Aorta (tissue), 5 donors: ENCODE measurements at regions not wholly inside any gene's neighbourhood (a gene's known extent, or its start where the extent isn't known, plus 50 kb on each side); places are given as distances from the start of the nearest gene placed in this dataset.

Experiments used
- ATAC-seq: fragments of 200-7000 bp; cut with Tn5 transposase; one replicate; pipeline ENCODE4 v1.9.1; 2022; ENCODE audit warnings: moderate library complexity; ENCODE audit not compliant: low FRiP score
- DNase-seq, 2 donors: peaks; one replicate each; pipeline ENCODE4 v3.0.0-alpha.2; 2020
- H3K27ac ChIP-seq, 2 donors: one replicate each; pipeline ENCODE4 v1.5.1; 2013; ENCODE audit warnings: low read length in 2 of 2, mild to moderate bottlenecking in 2 of 2, moderate library complexity in 2 of 2, control low read depth in 1 of 2, inconsistent platforms in 1 of 2, low read depth in 1 of 2
- H3K27me3 ChIP-seq, 2 donors: one replicate each; pipeline ENCODE4 v1.6.1; 2013; ENCODE audit warnings: control low read depth in 1 of 2, low read length in 1 of 2, mild to moderate bottlenecking in 1 of 2, moderate library complexity in 1 of 2; ENCODE audit not compliant: insufficient read depth in 2 of 2, control insufficient read depth in 1 of 2
- H3K36me3 ChIP-seq, 2 donors: one replicate each; pipeline ENCODE4 v1.6.1; 2013; ENCODE audit warnings: control low read depth in 1 of 2, low read length in 1 of 2, mild to moderate bottlenecking in 1 of 2; ENCODE audit not compliant: insufficient read depth in 2 of 2, control insufficient read depth in 1 of 2
- H3K4me1 ChIP-seq, 2 donors: one replicate each; pipeline ENCODE4 v1.6.1; 2013; ENCODE audit warnings: low read length in 2 of 2, control low read depth in 1 of 2, mild to moderate bottlenecking in 1 of 2, moderate library complexity in 1 of 2; ENCODE audit not compliant: insufficient read depth in 2 of 2, control insufficient read depth in 1 of 2
- H3K4me3 ChIP-seq, 2 donors: one replicate each; pipeline ENCODE4 v1.5.1; 2013; ENCODE audit warnings: low read length in 2 of 2, control low read depth in 1 of 2, mild to moderate bottlenecking in 1 of 2
- H3K9me3 ChIP-seq: one replicate; pipeline ENCODE4 v1.6.1; 2013; ENCODE audit warnings: mild to moderate bottlenecking, low read length; ENCODE audit not compliant: control insufficient read depth
- WGBS, 2 donors: extraction: QIAGEN DNeasy Blood & Tissue Kit; methylation state at CpG; one replicate each; pipeline ENCODE4 v1.1.7; 2013; 5-methylcytosine and 5-hydroxymethylcytosine counted together
- intact Hi-C, 2 donors: fragments of 100-400 bp; cut with DNase I; formaldehyde crosslinking; loops; one replicate each; pipeline versions ENCODE4 v1.14.2 to v1.15.0; 2022
- donor health status: healthy with polysubstance abuse.
- donor health status: Bipolar disorder and iron deficiency.
- donor health status: DM: no; HTN: no; CAD: no.
- donor health status: DM: no; HTN: no; CAD: no.
- donor health status: DM: yes; HTN: yes; CAD: no.

GRCh38 chr2:12428324-12428723 lies 288.4 kb upstream of the TRIB2 start:
- ATAC-seq (no peak), DNase-seq (no peak)
- Histone ChIP-seq H3K27me3 (no peaks in the 10 kb centered on the region), H3K4me1 (peaks cover 0 to 5% of the 10 kb centered on the region in 2 donors), H3K4me3 (no peak overlapping the region), H3K27ac (no peak overlapping the region), H3K9me3 (no peaks in the 10 kb centered on the region), H3K36me3 (no peaks in the 10 kb centered on the region)
- WGBS, 2 donors = 71 to 84% methylated on average over 5 of the region's 5 CpGs
- intact Hi-C loops = no loop called here

- H3K36me3 ChIP-seq = no peaks in the 10 kb centered on the region
- no peaks in the 10 kb centered on the region for H3K27me3 ChIP-seq
- H3K27ac ChIP-seq = no peak overlapping the region
- peaks cover 0 to 8% of the 10 kb centered on the region in 2 donors for H3K4me1 ChIP-seq
- WGBS, 2 donors = 0 to 4% methylated on average over 1 of the region's 1 CpG
- DNase-seq (no peak), ATAC-seq (no peak)
- H3K4me3 ChIP-seq = no peak overlapping the region
- no peaks in the 10 kb centered on the region for H3K9me3 ChIP-seq
- intact Hi-C loops = no loop called here
Observed at GRCh38 chr2:12428786-12429185, 287.9 kb upstream of the TRIB2 start.

DNA sequence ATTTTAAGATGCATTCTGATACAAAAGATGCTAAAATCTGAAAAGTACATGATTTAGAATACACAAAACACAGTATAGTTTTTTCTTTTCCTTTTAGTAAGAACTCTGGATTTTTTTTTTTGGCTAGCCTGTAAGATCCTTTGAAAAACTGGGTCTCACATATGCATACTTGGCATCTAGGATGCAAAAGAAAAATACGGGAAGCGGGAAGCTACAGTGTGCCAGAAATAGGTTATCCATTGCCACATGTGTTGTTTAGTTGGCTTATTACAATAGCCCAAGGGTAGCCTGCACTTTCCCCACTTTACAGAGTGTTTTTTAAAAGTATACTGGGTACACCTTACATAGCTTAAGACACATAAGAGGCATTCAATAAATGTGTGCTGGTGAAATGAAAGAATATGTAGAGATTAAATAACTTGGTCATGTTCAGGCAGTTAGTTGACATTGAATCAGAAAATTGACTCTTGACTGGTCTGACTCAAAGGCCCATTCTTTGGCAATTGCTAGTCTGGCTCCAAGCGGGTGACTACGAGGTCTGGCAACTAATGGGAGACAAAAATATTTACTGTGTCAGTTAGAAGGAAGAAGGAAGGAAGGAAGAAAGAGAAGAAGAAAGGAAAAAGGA lies 286.8 kb upstream of the TRIB2 start:
- Histone ChIP-seq H3K36me3 (peaks cover 0 to under 1% of the 10 kb centered on the region in 2 donors), H3K9me3 (no peaks in the 10 kb centered on the region), H3K27ac (no peak overlapping the region), H3K4me1 (peaks cover 0 to 8% of the 10 kb centered on the region in 2 donors), H3K27me3 (no peaks in the 10 kb centered on the region), H3K4me3 (no peak overlapping the region)
- DNase-seq (no peak), ATAC-seq (no peak)
- WGBS, 2 donors = 37% methylated on average over 4 of the region's 4 CpGs
- intact Hi-C loops = loop anchor here in 1 of 2 donors (10.0 kb wide), 1 partner anchor 115 kb away; no protein-coding TSS in a partner anchor

GRCh38 chr2:12430407-12431133 lies 286.2 kb upstream of the TRIB2 start:
- intact Hi-C loops = loop anchor here in 1 of 2 donors (10.0 kb wide), 1 partner anchor 116 kb away; no protein-coding TSS in a partner anchor

GRCh38 chr2:12432985-12433625 lies 283.6 kb upstream of the TRIB2 start:
- H3K36me3 ChIP-seq = peaks cover 0 to 1% of the 10 kb centered on the region in 2 donors
- H3K4me1 ChIP-seq = peaks cover 0 to 8% of the 10 kb centered on the region in 2 donors
- ATAC-seq = no peak
- no peak overlapping the region for H3K4me3 ChIP-seq
- DNase-seq = no peak
- WGBS, 2 donors = 2 to 9% methylated on average over 2 of the region's 2 CpGs
- H3K27ac ChIP-seq = no peak overlapping the region
- intact Hi-C loops = loop anchor here in 1 of 2 donors (10.0 kb wide), 1 partner anchor 118 kb away; no protein-coding TSS in a partner anchor
- H3K27me3 ChIP-seq = no peaks in the 10 kb centered on the region
- H3K9me3 ChIP-seq = no peaks in the 10 kb centered on the region

More at GRCh38 chr2:12430407-12431133, 286.2 kb upstream of the TRIB2 start:
- H3K4me3 ChIP-seq = no peak overlapping the region
- no peak for DNase-seq
- no peak for ATAC-seq
- no peak overlapping the region for H3K27ac ChIP-seq
- H3K9me3 ChIP-seq = no peaks in the 10 kb centered on the region
- WGBS, 2 donors = 54 to 55% methylated on average over 6 of the region's 6 CpGs
- H3K4me1 ChIP-seq = peaks cover 0 to 8% of the 10 kb centered on the region in 2 donors
- H3K36me3 ChIP-seq = peaks cover 0 to 1% of the 10 kb centered on the region in 2 donors
- H3K27me3 ChIP-seq = no peaks in the 10 kb centered on the region

DNA sequence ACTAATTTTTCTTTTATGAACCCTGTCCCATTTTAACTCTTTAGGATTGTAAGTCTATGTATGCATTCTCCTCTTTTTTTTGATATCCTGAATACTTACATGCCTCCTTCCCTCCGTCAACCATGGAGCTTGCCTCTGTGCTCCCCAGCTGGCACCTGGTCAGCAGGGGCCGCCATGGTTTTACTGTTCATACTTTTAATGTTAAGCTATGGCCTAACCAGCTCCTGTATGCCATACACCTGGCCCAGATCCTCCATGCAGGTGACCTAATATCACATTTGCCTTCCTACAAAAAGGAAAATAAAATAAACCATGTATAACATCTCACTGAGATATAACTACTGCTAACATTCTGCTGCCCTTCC lies 283.1 kb upstream of the TRIB2 start:
- WGBS, 2 donors = 77 to 84% methylated on average over 2 of the region's 2 CpGs

DNA sequence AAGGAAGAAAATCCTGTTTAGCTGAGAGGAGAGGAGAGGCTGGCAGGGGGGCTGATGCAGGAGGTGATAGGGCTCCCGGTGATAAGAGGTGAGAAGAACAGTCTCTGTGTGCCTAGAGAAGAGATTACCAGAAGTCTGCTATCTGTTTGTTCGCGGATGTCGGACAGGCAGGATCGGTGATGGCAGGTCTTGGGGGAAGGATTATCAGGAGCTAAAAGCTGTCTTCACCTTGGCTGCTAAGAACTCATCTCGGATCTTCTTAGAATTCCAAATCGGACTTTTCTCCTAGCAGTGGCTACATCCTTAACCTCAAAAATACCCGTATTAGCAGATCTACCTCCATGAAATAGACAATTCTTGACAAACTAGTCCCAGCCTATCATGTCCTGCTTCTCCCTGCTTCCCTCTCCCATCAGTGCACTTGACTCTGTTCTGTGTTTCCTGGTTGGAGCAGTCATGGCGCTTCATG lies 282.1 kb upstream of the TRIB2 start:
- Histone ChIP-seq H3K27ac (no peak overlapping the region), H3K4me3 (no peak overlapping the region), H3K9me3 (no peaks in the 10 kb centered on the region), H3K36me3 (peaks cover 0 to 1% of the 10 kb centered on the region in 2 donors), H3K27me3 (no peaks in the 10 kb centered on the region), H3K4me1 (peaks cover 0 to 3% of the 10 kb centered on the region in 2 donors)
- DNase-seq = no peak
- intact Hi-C loops = loop anchor here in 1 of 2 donors (10.0 kb wide), 1 partner anchor 120 kb away; no protein-coding TSS in a partner anchor
- ATAC-seq = no peak
- 96 to 97% methylated on average over 9 of the region's 9 CpGs for WGBS, 2 donors

More for the DNA sequence above, 283.1 kb upstream of the TRIB2 start:
- no peak overlapping the region for H3K27ac ChIP-seq
- peaks cover 0 to 7% of the 10 kb centered on the region in 2 donors for H3K4me1 ChIP-seq
- intact Hi-C loops = loop anchor here in 1 of 2 donors (10.0 kb wide), 1 partner anchor 119 kb away; no protein-coding TSS in a partner anchor
- no peak for DNase-seq
- no peaks in the 10 kb centered on the region for H3K27me3 ChIP-seq
- H3K4me3 ChIP-seq = no peak overlapping the region
- peaks cover 0 to 1% of the 10 kb centered on the region in 2 donors for H3K36me3 ChIP-seq
- ATAC-seq = no peak
- H3K9me3 ChIP-seq = no peaks in the 10 kb centered on the region

- peaks cover 0 to 3% of the 10 kb centered on the region in 2 donors for H3K4me1 ChIP-seq
- H3K36me3 ChIP-seq = peaks cover 0 to 1% of the 10 kb centered on the region in 2 donors
- ATAC-seq (no peak), DNase-seq (no peak)
- no peak overlapping the region for H3K4me3 ChIP-seq
- H3K27ac ChIP-seq = no peak overlapping the region
- no peaks in the 10 kb centered on the region for H3K9me3 ChIP-seq
- no peaks in the 10 kb centered on the region for H3K27me3 ChIP-seq
- 64 to 65% methylated on average over 9 of the region's 9 CpGs for WGBS, 2 donors
- intact Hi-C loops = loop anchor here in 1 of 2 donors (10.0 kb wide), 1 partner anchor 121 kb away; no protein-coding TSS in a partner anchor
Observed at GRCh38 chr2:12435430-12436222, 281.1 kb upstream of the TRIB2 start.
